ENCODE measurements at regions not wholly inside any gene's neighbourhood (a gene's known extent, or its start where the extent isn't known, plus 50 kb on each side); places are given as distances from the start of the nearest gene placed in this dataset.

- TF ChIP-seq NR3C1 (CRISPR knock-in tag; conservative IDR thresholded peaks at IDR 0.05; ENCODE audit: low read depth) (no peak), ZBTB21 (CRISPR knock-in tag; IDR thresholded peaks at IDR 0.05; ENCODE audit: borderline replicate concordance) (no peak), ZNF671 (CRISPR knock-in tag; IDR thresholded peaks at IDR 0.05) (no peak), TEAD1 (CRISPR knock-in tag; IDR thresholded peaks at IDR 0.05) (no peak), MXD4 (CRISPR knock-in tag; IDR thresholded peaks at IDR 0.05; ENCODE audit: borderline replicate concordance) (no peak), ATF3 (CRISPR knock-in tag; conservative IDR thresholded peaks at IDR 0.05) (no peak), ZNF219 (CRISPR knock-in tag; IDR thresholded peaks at IDR 0.05; ENCODE audit: borderline replicate concordance) (no peak), SMAD3 (CRISPR knock-in tag; IDR thresholded peaks at IDR 0.05; ENCODE audit: borderline replicate concordance) (no peak), ATF2 (CRISPR knock-in tag; IDR thresholded peaks at IDR 0.05; ENCODE audit: borderline replicate concordance, low read depth) (no peak), NR2C2 (CRISPR knock-in tag; IDR thresholded peaks at IDR 0.05) (no peak), ZNF416 (CRISPR knock-in tag; IDR thresholded peaks at IDR 0.05) (no peak), FOXK1 (CRISPR knock-in tag; IDR thresholded peaks at IDR 0.05) (no peak), FOXP4 (CRISPR knock-in tag; IDR thresholded peaks at IDR 0.05) (no peak)
- TF ChIP-seq, protein P1, sequence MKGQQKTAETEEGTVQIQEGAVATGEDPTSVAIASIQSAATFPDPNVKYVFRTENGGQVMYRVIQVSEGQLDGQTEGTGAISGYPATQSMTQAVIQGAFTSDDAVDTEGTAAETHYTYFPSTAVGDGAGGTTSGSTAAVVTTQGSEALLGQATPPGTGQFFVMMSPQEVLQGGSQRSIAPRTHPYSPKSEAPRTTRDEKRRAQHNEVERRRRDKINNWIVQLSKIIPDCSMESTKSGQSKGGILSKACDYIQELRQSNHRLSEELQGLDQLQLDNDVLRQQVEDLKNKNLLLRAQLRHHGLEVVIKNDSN (CRISPR knock-in tag; IDR thresholded peaks at IDR 0.05) = no peak
- TF ChIP-seq, protein P2, sequence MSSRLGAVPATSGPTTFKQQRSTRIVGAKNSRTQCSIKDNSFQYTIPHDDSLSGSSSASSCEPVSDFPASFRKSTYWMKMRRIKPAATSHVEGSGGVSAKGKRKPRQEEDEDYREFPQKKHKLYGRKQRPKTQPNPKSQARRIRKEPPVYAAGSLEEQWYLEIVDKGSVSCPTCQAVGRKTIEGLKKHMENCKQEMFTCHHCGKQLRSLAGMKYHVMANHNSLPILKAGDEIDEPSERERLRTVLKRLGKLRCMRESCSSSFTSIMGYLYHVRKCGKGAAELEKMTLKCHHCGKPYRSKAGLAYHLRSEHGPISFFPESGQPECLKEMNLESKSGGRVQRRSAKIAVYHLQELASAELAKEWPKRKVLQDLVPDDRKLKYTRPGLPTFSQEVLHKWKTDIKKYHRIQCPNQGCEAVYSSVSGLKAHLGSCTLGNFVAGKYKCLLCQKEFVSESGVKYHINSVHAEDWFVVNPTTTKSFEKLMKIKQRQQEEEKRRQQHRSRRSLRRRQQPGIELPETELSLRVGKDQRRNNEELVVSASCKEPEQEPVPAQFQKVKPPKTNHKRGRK (CRISPR knock-in tag; IDR thresholded peaks at IDR 0.05; ENCODE audit: borderline replicate concordance) = no peak
- TF ChIP-seq, protein P3, sequence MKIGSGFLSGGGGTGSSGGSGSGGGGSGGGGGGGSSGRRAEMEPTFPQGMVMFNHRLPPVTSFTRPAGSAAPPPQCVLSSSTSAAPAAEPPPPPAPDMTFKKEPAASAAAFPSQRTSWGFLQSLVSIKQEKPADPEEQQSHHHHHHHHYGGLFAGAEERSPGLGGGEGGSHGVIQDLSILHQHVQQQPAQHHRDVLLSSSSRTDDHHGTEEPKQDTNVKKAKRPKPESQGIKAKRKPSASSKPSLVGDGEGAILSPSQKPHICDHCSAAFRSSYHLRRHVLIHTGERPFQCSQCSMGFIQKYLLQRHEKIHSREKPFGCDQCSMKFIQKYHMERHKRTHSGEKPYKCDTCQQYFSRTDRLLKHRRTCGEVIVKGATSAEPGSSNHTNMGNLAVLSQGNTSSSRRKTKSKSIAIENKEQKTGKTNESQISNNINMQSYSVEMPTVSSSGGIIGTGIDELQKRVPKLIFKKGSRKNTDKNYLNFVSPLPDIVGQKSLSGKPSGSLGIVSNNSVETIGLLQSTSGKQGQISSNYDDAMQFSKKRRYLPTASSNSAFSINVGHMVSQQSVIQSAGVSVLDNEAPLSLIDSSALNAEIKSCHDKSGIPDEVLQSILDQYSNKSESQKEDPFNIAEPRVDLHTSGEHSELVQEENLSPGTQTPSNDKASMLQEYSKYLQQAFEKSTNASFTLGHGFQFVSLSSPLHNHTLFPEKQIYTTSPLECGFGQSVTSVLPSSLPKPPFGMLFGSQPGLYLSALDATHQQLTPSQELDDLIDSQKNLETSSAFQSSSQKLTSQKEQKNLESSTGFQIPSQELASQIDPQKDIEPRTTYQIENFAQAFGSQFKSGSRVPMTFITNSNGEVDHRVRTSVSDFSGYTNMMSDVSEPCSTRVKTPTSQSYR (CRISPR knock-in tag; IDR thresholded peaks at IDR 0.05) = no peak
- TF ChIP-seq, protein P4, sequence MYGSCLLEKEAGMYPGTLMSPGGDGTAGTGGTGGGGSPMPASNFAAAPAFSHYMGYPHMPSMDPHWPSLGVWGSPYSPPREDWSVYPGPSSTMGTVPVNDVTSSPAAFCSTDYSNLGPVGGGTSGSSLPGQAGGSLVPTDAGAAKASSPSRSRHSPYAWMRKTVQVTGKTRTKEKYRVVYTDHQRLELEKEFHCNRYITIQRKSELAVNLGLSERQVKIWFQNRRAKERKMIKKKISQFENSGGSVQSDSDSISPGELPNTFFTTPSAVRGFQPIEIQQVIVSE (CRISPR knock-in tag; IDR thresholded peaks at IDR 0.05; ENCODE audit: borderline replicate concordance) = no peak
- TF ChIP-seq, protein P5, sequence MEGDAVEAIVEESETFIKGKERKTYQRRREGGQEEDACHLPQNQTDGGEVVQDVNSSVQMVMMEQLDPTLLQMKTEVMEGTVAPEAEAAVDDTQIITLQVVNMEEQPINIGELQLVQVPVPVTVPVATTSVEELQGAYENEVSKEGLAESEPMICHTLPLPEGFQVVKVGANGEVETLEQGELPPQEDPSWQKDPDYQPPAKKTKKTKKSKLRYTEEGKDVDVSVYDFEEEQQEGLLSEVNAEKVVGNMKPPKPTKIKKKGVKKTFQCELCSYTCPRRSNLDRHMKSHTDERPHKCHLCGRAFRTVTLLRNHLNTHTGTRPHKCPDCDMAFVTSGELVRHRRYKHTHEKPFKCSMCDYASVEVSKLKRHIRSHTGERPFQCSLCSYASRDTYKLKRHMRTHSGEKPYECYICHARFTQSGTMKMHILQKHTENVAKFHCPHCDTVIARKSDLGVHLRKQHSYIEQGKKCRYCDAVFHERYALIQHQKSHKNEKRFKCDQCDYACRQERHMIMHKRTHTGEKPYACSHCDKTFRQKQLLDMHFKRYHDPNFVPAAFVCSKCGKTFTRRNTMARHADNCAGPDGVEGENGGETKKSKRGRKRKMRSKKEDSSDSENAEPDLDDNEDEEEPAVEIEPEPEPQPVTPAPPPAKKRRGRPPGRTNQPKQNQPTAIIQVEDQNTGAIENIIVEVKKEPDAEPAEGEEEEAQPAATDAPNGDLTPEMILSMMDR (IDR thresholded peaks at IDR 0.05) = no peak
- H3K27me3 Mint-ChIP-seq (ENCODE audit: low read depth) = no peaks in the 10 kb centered on the region
- no peaks in the 10 kb centered on the region for H3K9me3 Mint-ChIP-seq
- H3K4me1 Mint-ChIP-seq = peaks cover 18% of the 10 kb centered on the region
- CTCF ChIA-PET = no interaction called here
- ATAC-seq (peak; percentile 100), DNase-seq (ENCODE audit: low spot score) (peak; percentile 37)
- H3K36me3 Mint-ChIP-seq = no peaks in the 10 kb centered on the region
- POLR2A ChIA-PET = no interaction called here
- H3K27ac Mint-ChIP-seq = peak overlapping the region; percentile 24
- H3K4me3 Mint-ChIP-seq = no peak overlapping the region
Observed at GRCh38 chr4:164252286-164252685, 501.6 kb upstream of the SMIM31 start.

Data from WTC11 (cell line).